Right lobe of liver (tissue), 6 donors: ENCODE measurements at regions not wholly inside any gene's neighbourhood (a gene's known extent, or its start where the extent isn't known, plus 50 kb on each side); places are given as distances from the start of the nearest gene placed in this dataset.
A peak's percentile ranks its signal among the peaks of the same experiment; 100 is the strongest.

ENCODE experiments used
- ATAC-seq, 4 donors: fragments of 200-7000 bp; cut with Tn5 transposase; one replicate each; pipeline ENCODE4 v1.9.1; 2020; ENCODE audit warnings: mild to moderate bottlenecking in 4 of 4, moderate library complexity in 4 of 4
- DNase-seq, 3 donors: peaks; one replicate each; pipeline ENCODE4 v3.0.0-alpha.2; 2020
- H3K27ac ChIP-seq, 3 donors: fragments of 200-600 bp; one replicate each; pipeline ENCODE4 v1.8.0; 2022
- H3K27me3 ChIP-seq, 2 donors: fragments of 200-600 bp; one replicate each; pipeline ENCODE4 v1.8.0; 2022
- H3K36me3 ChIP-seq, 4 donors: fragments of 200-600 bp; sonication (generic) in 1 of 4; one replicate each; pipeline versions ENCODE4 v1.5.1 to v1.8.0; 2017 to 2022; ENCODE audit warnings: control low read depth in 1 of 4
- H3K4me1 ChIP-seq, 4 donors: fragments of 200-600 bp; sonication (generic) in 1 of 4; one replicate each; pipeline versions ENCODE4 v1.5.1 to v1.8.0; 2017 to 2022; ENCODE audit warnings: control low read depth in 1 of 4
- H3K4me3 ChIP-seq, 3 donors: fragments of 200-600 bp; one replicate each; pipeline ENCODE4 v1.8.0; 2022
- H3K9me3 ChIP-seq, 4 donors: fragments of 200-600 bp; sonication (generic) in 1 of 4; one replicate each; pipeline versions ENCODE4 v1.5.1 to v1.8.0; 2017 to 2022; ENCODE audit warnings: control low read depth in 1 of 4
- POLR2A ChIP-seq: fragments of 450-650 bp; IDR thresholded peaks from one replicate; pipeline ENCODE4 v1.6.1; 2017; ENCODE audit warnings: antibody characterized with exemption, mild to moderate bottlenecking
- WGBS: methylation state at CpG from one replicate; pipeline ENCODE4 v1.1.6; 2018; ENCODE audit warnings: low coverage, low lambda C conversion rate; ENCODE audit not compliant: insufficient coverage; ENCODE audit errors: missing lambda C conversion rate; 5-methylcytosine and 5-hydroxymethylcytosine counted together
- intact Hi-C, 2 donors: fragments of 100-400 bp; cut with DNase I; formaldehyde crosslinking; loops; one replicate each; pipeline versions ENCODE4 v1.11.2 to v1.14.1; 2022
- TF ChIP-seq, protein P1 (sequence below), 4 donors: fragments of 200-600 bp in 3 of 4; fragments of 450-650 bp in 1 of 4; IDR thresholded peaks; one replicate each; pipeline versions ENCODE4 v1.5.1 to v1.8.0; 2016 to 2022; ENCODE audit warnings: antibody characterized with exemption in 4 of 4, mild to moderate bottlenecking in 2 of 4
- donor health status: DM: no; HTN: yes; CAD: no.
- donor health status: DM: no; HTN: no; CAD: no.
- donor health status: DM: no; HTN: no; CAD: no.
- donor health status: DM: no; HTN: yes; CAD: no.
- donor health status: DM: no; HTN: yes; CAD: no.

- H3K4me1 ChIP-seq: no peaks in the 10 kb centered on the region
- no peak overlapping the region for H3K27ac ChIP-seq
- DNase-seq (no peak), ATAC-seq (no peak)
- H3K36me3 ChIP-seq: no peaks in the 10 kb centered on the region
- no peaks in the 10 kb centered on the region for H3K9me3 ChIP-seq
- WGBS: 53% methylated on average over 5 of the region's 5 CpGs
- no peaks in the 10 kb centered on the region for H3K27me3 ChIP-seq
- H3K4me3 ChIP-seq: no peak overlapping the region
- no peak for TF ChIP-seq POLR2A
- TF ChIP-seq, protein P1, sequence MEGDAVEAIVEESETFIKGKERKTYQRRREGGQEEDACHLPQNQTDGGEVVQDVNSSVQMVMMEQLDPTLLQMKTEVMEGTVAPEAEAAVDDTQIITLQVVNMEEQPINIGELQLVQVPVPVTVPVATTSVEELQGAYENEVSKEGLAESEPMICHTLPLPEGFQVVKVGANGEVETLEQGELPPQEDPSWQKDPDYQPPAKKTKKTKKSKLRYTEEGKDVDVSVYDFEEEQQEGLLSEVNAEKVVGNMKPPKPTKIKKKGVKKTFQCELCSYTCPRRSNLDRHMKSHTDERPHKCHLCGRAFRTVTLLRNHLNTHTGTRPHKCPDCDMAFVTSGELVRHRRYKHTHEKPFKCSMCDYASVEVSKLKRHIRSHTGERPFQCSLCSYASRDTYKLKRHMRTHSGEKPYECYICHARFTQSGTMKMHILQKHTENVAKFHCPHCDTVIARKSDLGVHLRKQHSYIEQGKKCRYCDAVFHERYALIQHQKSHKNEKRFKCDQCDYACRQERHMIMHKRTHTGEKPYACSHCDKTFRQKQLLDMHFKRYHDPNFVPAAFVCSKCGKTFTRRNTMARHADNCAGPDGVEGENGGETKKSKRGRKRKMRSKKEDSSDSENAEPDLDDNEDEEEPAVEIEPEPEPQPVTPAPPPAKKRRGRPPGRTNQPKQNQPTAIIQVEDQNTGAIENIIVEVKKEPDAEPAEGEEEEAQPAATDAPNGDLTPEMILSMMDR (IDR thresholded peaks at IDR 0.05): no peak
- intact Hi-C loops: no loop called here
These were observed 1072.4 kb upstream of the EEF2KMT start for GRCh38 chr16:6170022-6170421.

GRCh38 chr16:6165330-6165979, 1067.9 kb upstream of the EEF2KMT start:
- Histone ChIP-seq H3K4me1 (no peaks in the 10 kb centered on the region), H3K4me3 (no peak overlapping the region), H3K27ac (no peak overlapping the region), H3K9me3 (no peaks in the 10 kb centered on the region), H3K27me3 (no peaks in the 10 kb centered on the region), H3K36me3 (no peaks in the 10 kb centered on the region)
- intact Hi-C loops: no loop called here
- no peak for TF ChIP-seq POLR2A
- TF ChIP-seq, protein P1 (IDR thresholded peaks at IDR 0.05): peak in 1 of 4 donors; percentile 7
- ATAC-seq (no peak), DNase-seq (no peak)
- WGBS: 43% methylated on average over 11 of the region's 11 CpGs

GRCh38 chr16:6160871-6161270, 1063.3 kb upstream of the EEF2KMT start:
- H3K4me3 ChIP-seq: no peak overlapping the region
- H3K27ac ChIP-seq: no peak overlapping the region
- H3K36me3 ChIP-seq: no peaks in the 10 kb centered on the region
- intact Hi-C loops: no loop called here
- TF ChIP-seq, protein P1 (IDR thresholded peaks at IDR 0.05): no peak
- TF ChIP-seq POLR2A: no peak
- DNase-seq (no peak), ATAC-seq (no peak)
- WGBS: 69% methylated on average over 10 of the region's 10 CpGs
- H3K9me3 ChIP-seq: no peaks in the 10 kb centered on the region
- H3K27me3 ChIP-seq: no peaks in the 10 kb centered on the region
- no peaks in the 10 kb centered on the region for H3K4me1 ChIP-seq

GRCh38 chr16:6160303-6160702, 1062.7 kb upstream of the EEF2KMT start:
- no peak for DNase-seq
- Histone ChIP-seq H3K27me3 (no peaks in the 10 kb centered on the region), H3K4me3 (no peak overlapping the region), H3K4me1 (no peaks in the 10 kb centered on the region), H3K9me3 (no peaks in the 10 kb centered on the region), H3K27ac (no peak overlapping the region), H3K36me3 (no peaks in the 10 kb centered on the region)
- WGBS: 48% methylated on average over 3 of the region's 3 CpGs
- intact Hi-C loops: no loop called here
- ATAC-seq: no peak
- TF ChIP-seq, protein P1 (IDR thresholded peaks at IDR 0.05): no peak

DNA sequence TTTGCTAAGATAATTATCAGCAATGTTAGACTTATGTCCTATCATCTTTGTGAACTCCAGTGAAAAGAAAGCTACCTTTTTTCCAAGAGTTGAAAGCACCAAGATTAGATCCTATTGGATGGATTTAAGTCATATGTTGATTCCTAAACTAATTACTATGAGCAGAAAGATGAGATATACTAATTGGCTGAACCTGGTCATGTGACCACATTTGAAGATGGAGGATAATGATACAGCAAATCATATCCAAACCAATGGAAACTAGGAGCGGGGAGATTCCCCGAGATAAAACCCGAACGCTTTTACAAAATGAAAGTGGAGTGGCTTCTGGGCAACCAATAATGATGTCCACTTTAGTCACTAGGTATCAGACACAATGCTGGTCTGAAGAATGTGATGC, 1060.2 kb upstream of the EEF2KMT start:
- WGBS: 69% methylated on average over 2 of the region's 4 CpGs

More for the DNA sequence above, 1060.2 kb upstream of the EEF2KMT start:
- Histone ChIP-seq H3K4me1 (no peaks in the 10 kb centered on the region), H3K27me3 (no peaks in the 10 kb centered on the region), H3K4me3 (no peak overlapping the region), H3K9me3 (no peaks in the 10 kb centered on the region), H3K27ac (no peak overlapping the region), H3K36me3 (no peaks in the 10 kb centered on the region)
- TF ChIP-seq POLR2A: no peak
- TF ChIP-seq, protein P1 (IDR thresholded peaks at IDR 0.05): no peak
- DNase-seq (no peak), ATAC-seq (no peak)
- intact Hi-C loops: no loop called here
